Activated CD4-positive, alpha-beta T cell treated with anti-CD3 and anti-CD28 coated beads, Interleukin-2, amount 10 ng/mL, durations not matched to agents 24 days and 14 days (primary cell): ENCODE measurements at regions not wholly inside any gene's neighbourhood (a gene's known extent, or its start where the extent isn't known, plus 50 kb on each side); places are given as distances from the start of the nearest gene placed in this dataset.

Experiments used
- DNase-seq: peaks from one replicate; pipeline ENCODE4 v3.0.0; 2022
- H3K27ac Mint-ChIP-seq: one replicate; pipeline ENCODE4 v1.8.0; 2022; ENCODE audit warnings: mild to moderate bottlenecking, mixed read lengths
- H3K27me3 Mint-ChIP-seq: one replicate; pipeline ENCODE4 v1.8.0; 2022; ENCODE audit warnings: mixed read lengths
- H3K36me3 Mint-ChIP-seq: one replicate; pipeline ENCODE4 v1.8.0; 2022; ENCODE audit warnings: low read depth, mild to moderate bottlenecking, mixed read lengths
- H3K4me1 Mint-ChIP-seq: one replicate; pipeline ENCODE4 v1.8.0; 2021; ENCODE audit warnings: mixed read lengths
- H3K4me3 Mint-ChIP-seq: one replicate; pipeline ENCODE4 v1.8.0; 2022; ENCODE audit warnings: mild to moderate bottlenecking, moderate library complexity, mixed read lengths
- H3K9me3 Mint-ChIP-seq: one replicate; pipeline ENCODE4 v1.8.0; 2021; ENCODE audit warnings: mixed read lengths
- intact Hi-C: fragments of 100-400 bp; cut with micrococcal nuclease; formaldehyde crosslinking; loops from one replicate; pipeline ENCODE4 v1.15.1; 2023

DNA sequence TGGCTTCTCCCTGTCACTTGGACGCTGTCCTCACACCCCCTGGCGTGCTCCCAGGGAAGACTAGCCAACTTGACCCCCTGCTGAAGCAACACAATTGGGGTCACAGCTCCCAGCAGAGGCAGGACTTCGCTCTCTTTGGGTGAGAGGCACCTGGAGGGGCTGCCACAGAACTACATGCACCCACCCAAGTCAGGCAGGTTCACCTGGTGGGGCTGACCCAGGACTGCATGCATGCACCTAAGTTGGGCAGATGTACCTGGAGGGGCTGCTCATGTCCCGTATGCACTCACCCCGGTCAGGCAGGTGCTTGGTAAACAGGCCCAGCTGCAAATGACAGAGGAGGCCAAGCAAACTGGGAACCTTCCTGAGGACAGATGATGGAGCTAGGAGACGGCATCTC lies 154.3 kb upstream of the RPS6KA2 start:
- H3K4me1 Mint-ChIP-seq: no peaks in the 10 kb centered on the region
- intact Hi-C loops: no loop called here
- H3K27ac Mint-ChIP-seq: no peak overlapping the region
- H3K9me3 Mint-ChIP-seq: no peaks in the 10 kb centered on the region
- peak; percentile 40 for DNase-seq
- no peak overlapping the region for H3K4me3 Mint-ChIP-seq
- H3K36me3 Mint-ChIP-seq: no peaks in the 10 kb centered on the region
- no peaks in the 10 kb centered on the region for H3K27me3 Mint-ChIP-seq

GRCh38 chr6:166779963-166780683 lies 153.1 kb upstream of the RPS6KA2 start:
- Mint-ChIP-seq H3K27ac (no peak overlapping the region), H3K4me3 (no peak overlapping the region), H3K9me3 (no peaks in the 10 kb centered on the region), H3K36me3 (no peaks in the 10 kb centered on the region), H3K27me3 (no peaks in the 10 kb centered on the region), H3K4me1 (peaks cover 2% of the 10 kb centered on the region)
- intact Hi-C loops: loop anchor here (10.0 kb wide), 1 partner anchor 515 kb away; the partner anchor contains the start of gene UNC93A
- DNase-seq: peak; percentile 40

- Mint-ChIP-seq H3K27ac (no peak overlapping the region), H3K9me3 (no peaks in the 10 kb centered on the region), H3K27me3 (no peaks in the 10 kb centered on the region), H3K4me3 (no peak overlapping the region), H3K36me3 (no peaks in the 10 kb centered on the region), H3K4me1 (peaks cover 2% of the 10 kb centered on the region)
- DNase-seq: peak; percentile 43
- intact Hi-C loops: loop anchor here (10.0 kb wide), 1 partner anchor 515 kb away; the partner anchor contains the start of gene UNC93A
Observed at GRCh38 chr6:166779381-166779780, 152.3 kb upstream of the RPS6KA2 start.

DNA sequence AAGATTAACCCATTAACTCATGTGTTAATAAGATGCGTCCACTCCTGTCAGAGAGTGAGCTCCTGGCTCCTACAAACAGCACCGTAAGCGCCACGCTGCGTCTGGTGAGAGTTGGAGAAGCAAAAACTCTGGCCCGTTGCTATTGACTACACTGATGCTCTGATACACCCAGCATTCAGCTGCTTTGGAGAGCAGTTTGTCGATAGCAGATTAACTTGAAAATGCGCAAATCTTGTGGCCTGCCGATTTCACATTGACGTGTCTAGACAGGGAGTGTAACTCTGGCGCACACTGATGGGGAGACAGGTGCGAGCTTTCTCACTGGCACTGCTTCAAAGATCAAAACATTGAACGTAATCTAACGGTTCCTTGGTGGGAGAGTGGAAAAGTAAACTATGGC lies 151.7 kb upstream of the RPS6KA2 start:
- no peaks in the 10 kb centered on the region for H3K27me3 Mint-ChIP-seq
- H3K36me3 Mint-ChIP-seq: no peaks in the 10 kb centered on the region
- H3K4me3 Mint-ChIP-seq: no peak overlapping the region
- intact Hi-C loops: loop anchor here (10.0 kb wide), 1 partner anchor 516 kb away; the partner anchor contains the start of gene UNC93A
- no peak for DNase-seq
- H3K27ac Mint-ChIP-seq: no peak overlapping the region
- peaks cover 2% of the 10 kb centered on the region for H3K4me1 Mint-ChIP-seq
- H3K9me3 Mint-ChIP-seq: no peaks in the 10 kb centered on the region

GRCh38 chr6:166778046-166778445 lies 151.0 kb upstream of the RPS6KA2 start:
- Mint-ChIP-seq H3K4me1 (peaks cover 2% of the 10 kb centered on the region), H3K36me3 (no peaks in the 10 kb centered on the region), H3K27ac (no peak overlapping the region), H3K9me3 (no peaks in the 10 kb centered on the region), H3K4me3 (no peak overlapping the region), H3K27me3 (no peaks in the 10 kb centered on the region)
- intact Hi-C loops: loop anchor here (10.0 kb wide), 1 partner anchor 517 kb away; the partner anchor contains the start of gene UNC93A
- DNase-seq: no peak

- no peaks in the 10 kb centered on the region for H3K9me3 Mint-ChIP-seq
- no peak for DNase-seq
- no peak overlapping the region for H3K4me3 Mint-ChIP-seq
- H3K27ac Mint-ChIP-seq: no peak overlapping the region
- H3K27me3 Mint-ChIP-seq: no peaks in the 10 kb centered on the region
- no peaks in the 10 kb centered on the region for H3K36me3 Mint-ChIP-seq
- intact Hi-C loops: loop anchor here (10.0 kb wide), 1 partner anchor 518 kb away; the partner anchor contains the start of gene UNC93A
- H3K4me1 Mint-ChIP-seq: peaks cover 2% of the 10 kb centered on the region
Observed at GRCh38 chr6:166777096-166777630, 150.1 kb upstream of the RPS6KA2 start.

DNA sequence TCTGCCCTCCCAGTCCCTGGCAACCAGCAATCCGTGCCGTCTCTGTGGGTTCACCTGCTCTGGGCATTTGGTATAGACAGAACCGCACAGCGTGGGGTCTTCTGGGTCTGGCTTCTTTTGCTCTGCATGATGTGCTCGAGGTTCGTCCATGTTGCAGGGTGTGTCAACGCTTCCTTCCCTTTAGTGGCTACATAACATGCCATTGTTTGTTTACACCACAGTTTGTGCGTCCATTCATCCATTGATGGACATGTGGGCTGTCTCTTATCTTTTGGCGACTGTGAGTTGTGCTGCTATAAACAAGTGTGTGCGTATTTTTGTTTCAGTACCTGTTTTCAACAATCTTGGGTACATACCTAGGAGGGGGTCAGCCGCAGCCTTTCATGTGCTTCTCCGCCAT lies 149.5 kb upstream of the RPS6KA2 start:
- Mint-ChIP-seq H3K4me1 (peaks cover 2% of the 10 kb centered on the region), H3K36me3 (no peaks in the 10 kb centered on the region), H3K9me3 (no peaks in the 10 kb centered on the region), H3K27ac (no peak overlapping the region), H3K27me3 (no peaks in the 10 kb centered on the region), H3K4me3 (no peak overlapping the region)
- DNase-seq: no peak
- intact Hi-C loops: loop anchor here (10.0 kb wide), 1 partner anchor 518 kb away; the partner anchor contains the start of gene UNC93A

DNA sequence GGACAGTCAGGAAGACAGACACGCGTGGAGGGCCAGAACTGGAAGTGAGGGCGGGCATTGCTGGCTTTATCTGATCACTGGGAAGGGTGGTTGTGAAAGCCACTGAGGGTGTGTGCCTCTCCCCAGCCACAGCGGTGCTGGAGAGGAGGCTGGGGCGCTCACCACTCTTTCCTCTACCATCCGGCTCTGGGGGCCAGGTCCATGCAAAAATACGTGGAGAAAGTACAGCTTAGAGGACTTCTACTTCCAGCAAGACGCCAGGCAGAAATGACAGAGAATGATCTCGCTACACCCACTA lies 148.8 kb upstream of the RPS6KA2 start:
- Mint-ChIP-seq H3K4me1 (peaks cover 3% of the 10 kb centered on the region), H3K27me3 (peaks cover 4% of the 10 kb centered on the region), H3K9me3 (no peaks in the 10 kb centered on the region), H3K4me3 (no peak overlapping the region), H3K36me3 (no peaks in the 10 kb centered on the region), H3K27ac (no peak overlapping the region)
- DNase-seq: no peak
- intact Hi-C loops: loop anchor here (1.0 to 10.0 kb wide), 3 partner anchors 213 to 519 kb away; partner anchors contain the start of gene UNC93A

DNA sequence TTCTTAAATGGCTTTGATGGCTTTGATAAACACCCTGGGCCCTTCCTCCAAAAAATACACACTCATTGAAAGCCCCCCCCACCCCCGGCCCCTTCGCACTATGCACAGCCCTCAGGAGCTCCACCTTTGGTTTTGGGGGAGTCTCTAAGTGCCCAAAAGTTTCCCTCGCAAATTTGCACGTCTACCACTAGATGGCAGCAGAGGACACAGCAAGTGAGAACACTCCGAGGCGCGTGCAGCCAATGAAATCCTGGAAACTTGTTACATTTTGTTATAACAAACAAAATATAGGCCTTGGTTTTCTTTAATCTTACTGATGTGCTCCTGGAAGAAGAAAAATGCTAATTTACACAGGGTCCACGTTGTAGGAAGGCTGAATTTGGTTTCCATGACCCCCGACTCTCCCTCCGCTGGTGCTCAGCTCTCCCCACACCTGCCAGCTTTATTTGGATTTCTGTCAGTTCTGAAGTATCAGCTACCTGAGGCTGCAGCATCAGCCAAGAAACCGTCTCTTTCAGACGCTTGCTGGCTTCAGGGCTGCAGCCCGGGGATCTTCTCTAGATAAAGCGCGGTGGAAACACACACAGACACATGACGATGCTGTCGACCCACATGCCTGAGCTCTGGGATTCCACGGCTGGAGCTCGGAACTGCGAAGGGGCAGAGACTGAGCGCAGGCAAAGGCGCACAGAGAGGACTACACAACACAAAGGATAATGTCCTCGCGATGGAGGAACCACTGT lies 148.3 kb upstream of the RPS6KA2 start:
- Mint-ChIP-seq H3K27me3 (peaks cover 4% of the 10 kb centered on the region), H3K27ac (no peak overlapping the region), H3K4me1 (peaks cover 3% of the 10 kb centered on the region), H3K36me3 (no peaks in the 10 kb centered on the region), H3K9me3 (no peaks in the 10 kb centered on the region), H3K4me3 (no peak overlapping the region)
- intact Hi-C loops: loop anchor here (1.0 to 10.0 kb wide), 3 partner anchors 214 to 519 kb away; partner anchors contain the start of gene UNC93A
- peak; percentile 88 for DNase-seq

DNA sequence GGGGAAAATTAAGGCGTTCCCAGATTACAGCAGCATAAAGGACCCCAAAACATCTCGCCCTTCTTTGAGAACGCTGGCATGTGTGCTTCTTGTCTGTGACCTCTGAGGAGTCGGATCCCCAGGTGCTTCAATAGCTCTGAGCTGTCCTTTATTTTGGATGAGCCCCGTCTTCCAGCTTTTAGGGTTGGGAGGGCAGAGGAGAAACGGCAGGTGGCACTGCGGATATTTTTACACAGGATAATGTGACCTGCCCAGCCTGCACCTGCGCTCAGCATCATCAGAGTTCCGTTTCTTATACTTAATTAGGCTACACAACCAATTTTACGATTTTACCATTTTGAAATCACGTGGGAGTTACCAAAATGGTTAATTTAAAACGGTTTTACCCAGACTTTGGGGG lies 147.7 kb upstream of the RPS6KA2 start:
- peaks cover 4% of the 10 kb centered on the region for H3K27me3 Mint-ChIP-seq
- H3K36me3 Mint-ChIP-seq: no peaks in the 10 kb centered on the region
- no peaks in the 10 kb centered on the region for H3K9me3 Mint-ChIP-seq
- no peak overlapping the region for H3K27ac Mint-ChIP-seq
- DNase-seq: no peak
- intact Hi-C loops: loop anchor here (1.0 to 10.0 kb wide), 3 partner anchors 215 to 520 kb away; partner anchors contain the start of gene UNC93A
- peaks cover 3% of the 10 kb centered on the region for H3K4me1 Mint-ChIP-seq
- no peak overlapping the region for H3K4me3 Mint-ChIP-seq

DNA sequence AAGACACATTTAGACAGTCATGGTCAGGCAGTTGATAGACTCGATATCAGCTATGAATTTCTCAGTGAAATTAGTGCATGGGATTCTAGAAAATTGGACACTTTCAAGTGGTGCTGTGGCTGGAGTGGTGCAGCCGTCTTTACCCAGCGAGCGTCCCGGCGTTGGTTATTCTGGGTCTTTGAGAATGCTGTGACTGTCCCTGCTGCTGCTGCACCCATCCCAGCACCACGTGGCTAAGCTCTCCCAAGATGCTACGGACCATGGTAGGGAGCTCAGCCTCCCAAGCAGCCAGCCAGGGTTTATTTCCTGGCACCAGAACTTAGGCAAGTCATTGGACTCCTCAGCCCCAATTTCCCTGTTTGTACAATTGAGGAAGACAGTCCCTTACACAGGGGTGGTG lies 147.2 kb upstream of the RPS6KA2 start:
- DNase-seq: no peak
- intact Hi-C loops: loop anchor here (10.0 kb wide), 1 partner anchor 521 kb away; the partner anchor contains the start of gene UNC93A
- Mint-ChIP-seq H3K27me3 (peaks cover 4% of the 10 kb centered on the region), H3K27ac (no peak overlapping the region), H3K4me1 (peaks cover 3% of the 10 kb centered on the region), H3K9me3 (no peaks in the 10 kb centered on the region), H3K36me3 (no peaks in the 10 kb centered on the region), H3K4me3 (no peak overlapping the region)

DNA sequence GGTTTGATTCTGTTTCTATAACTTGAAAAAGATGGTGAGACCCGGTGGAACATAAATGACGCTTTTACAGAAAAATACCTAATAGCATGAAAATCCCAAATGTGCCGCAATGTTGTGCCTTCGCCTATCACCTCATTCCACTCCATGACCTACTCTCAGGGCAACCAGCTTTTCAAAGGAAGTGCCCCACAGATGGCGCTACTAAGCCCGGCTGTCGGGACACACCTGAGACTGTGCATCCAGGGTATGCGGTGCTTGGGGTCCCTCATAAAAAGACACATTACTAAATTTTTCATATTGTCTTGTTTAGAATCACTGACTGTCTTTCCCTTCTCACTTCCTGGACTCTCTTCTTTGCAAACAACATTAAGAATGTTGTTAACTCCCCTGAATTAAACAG lies 145.5 kb upstream of the RPS6KA2 start:
- peak; percentile 49 for DNase-seq
- Mint-ChIP-seq H3K27ac (no peak overlapping the region), H3K27me3 (peaks cover 4% of the 10 kb centered on the region), H3K9me3 (no peaks in the 10 kb centered on the region), H3K4me3 (no peak overlapping the region), H3K4me1 (peaks cover 3% of the 10 kb centered on the region), H3K36me3 (no peaks in the 10 kb centered on the region)
- intact Hi-C loops: loop anchor here (10.0 kb wide), 1 partner anchor 522 kb away; the partner anchor contains the start of gene UNC93A

GRCh38 chr6:166771701-166772100 lies 144.7 kb upstream of the RPS6KA2 start:
- peaks cover 3% of the 10 kb centered on the region for H3K4me1 Mint-ChIP-seq

More at GRCh38 chr6:166771701-166772100, 144.7 kb upstream of the RPS6KA2 start:
- H3K27me3 Mint-ChIP-seq: peaks cover 4% of the 10 kb centered on the region
- peak; percentile 34 for DNase-seq
- no peaks in the 10 kb centered on the region for H3K9me3 Mint-ChIP-seq
- no peak overlapping the region for H3K27ac Mint-ChIP-seq
- no peak overlapping the region for H3K4me3 Mint-ChIP-seq
- no peaks in the 10 kb centered on the region for H3K36me3 Mint-ChIP-seq
- intact Hi-C loops: loop anchor here (10.0 kb wide), 1 partner anchor 523 kb away; the partner anchor contains the start of gene UNC93A
